ENCODE measurements at regions not wholly inside any gene's neighbourhood (a gene's known extent, or its start where the extent isn't known, plus 50 kb on each side); places are given as distances from the start of the nearest gene placed in this dataset.

- no peak overlapping the region for H3K4me3 ChIP-seq (ENCODE audit: control insufficient read depth, low read depth, low read length)
- no peak for TF ChIP-seq CTCF (IDR thresholded peaks at IDR 0.05; ENCODE audit: control insufficient read depth, insufficient read depth, low read depth, low read length, missing control alignments)
- no peak for DNase-seq (ENCODE audit: low read depth)
These were observed 638.0 kb downstream of the KCNT2 start for GRCh38 chr1:195970209-195970608.

GRCh38 chr1:195965475-195965874, 642.8 kb downstream of the KCNT2 start:
- DNase-seq (ENCODE audit: low read depth) = no peak
- no peak overlapping the region for H3K4me3 ChIP-seq (ENCODE audit: control insufficient read depth, low read depth, low read length)

GRCh38 chr1:195965036-195965435, 643.2 kb downstream of the KCNT2 start:
- no peak for DNase-seq (ENCODE audit: low read depth)
- H3K4me3 ChIP-seq (ENCODE audit: control insufficient read depth, low read depth, low read length) = no peak overlapping the region
- no peak for TF ChIP-seq CTCF (IDR thresholded peaks at IDR 0.05; ENCODE audit: control insufficient read depth, insufficient read depth, low read depth, low read length, missing control alignments)

More at GRCh38 chr1:195965475-195965874, 642.8 kb downstream of the KCNT2 start:
- no peak for TF ChIP-seq CTCF (IDR thresholded peaks at IDR 0.05; ENCODE audit: control insufficient read depth, insufficient read depth, low read depth, low read length, missing control alignments)

- TF ChIP-seq CTCF (IDR thresholded peaks at IDR 0.05; ENCODE audit: control insufficient read depth, insufficient read depth, low read depth, low read length, missing control alignments) = no peak
- no peak for DNase-seq (ENCODE audit: low read depth)
These were observed 643.7 kb downstream of the KCNT2 start for GRCh38 chr1:195964516-195964915.

GRCh38 chr1:195962051-195962450, 646.2 kb downstream of the KCNT2 start:
- H3K4me3 ChIP-seq (ENCODE audit: control insufficient read depth, low read depth, low read length) = no peak overlapping the region
- DNase-seq (ENCODE audit: low read depth) = no peak
- no peak for TF ChIP-seq CTCF (IDR thresholded peaks at IDR 0.05; ENCODE audit: control insufficient read depth, insufficient read depth, low read depth, low read length, missing control alignments)

More at GRCh38 chr1:195964516-195964915, 643.7 kb downstream of the KCNT2 start:
- no peak overlapping the region for H3K4me3 ChIP-seq (ENCODE audit: control insufficient read depth, low read depth, low read length)

- H3K4me3 ChIP-seq (ENCODE audit: control insufficient read depth, low read depth, low read length) = no peak overlapping the region
- TF ChIP-seq CTCF (IDR thresholded peaks at IDR 0.05; ENCODE audit: control insufficient read depth, insufficient read depth, low read depth, low read length, missing control alignments) = no peak
- DNase-seq (ENCODE audit: low read depth) = no peak
These were observed 647.7 kb downstream of the KCNT2 start for GRCh38 chr1:195960580-195960979.

- TF ChIP-seq CTCF (IDR thresholded peaks at IDR 0.05; ENCODE audit: control insufficient read depth, insufficient read depth, low read depth, low read length, missing control alignments) = no peak
- DNase-seq (ENCODE audit: low read depth) = no peak
These were observed 650.1 kb downstream of the KCNT2 start for GRCh38 chr1:195958131-195958530.

More at GRCh38 chr1:195958131-195958530, 650.1 kb downstream of the KCNT2 start:
- no peak overlapping the region for H3K4me3 ChIP-seq (ENCODE audit: control insufficient read depth, low read depth, low read length)

Data from AG09309 (cell line).